Fibroblast of skin of abdomen (primary cell): ENCODE measurements at regions not wholly inside any gene's neighbourhood (a gene's known extent, or its start where the extent isn't known, plus 50 kb on each side); places are given as distances from the start of the nearest gene placed in this dataset.
"Not testable (repeated sequence)": the region's sequence is repeated elsewhere in the genome, so short reads cannot be mapped to it uniquely, and the experiment has no call there.

Experiments
- DNase-seq: peaks from one replicate; pipeline ENCODE4 v3.0.0-alpha.2; 2013

GRCh38 chr2:136319651-136320050, 201.7 kb upstream of the CXCR4 start:
- no peak for DNase-seq

- DNase-seq, result no peak
Measured at GRCh38 chr2:136319237-136319636, 201.3 kb upstream of the CXCR4 start.

GRCh38 chr2:136314240-136314639, 196.3 kb upstream of the CXCR4 start:
- no peak for DNase-seq

- not testable (repeated sequence) for DNase-seq
Measured at GRCh38 chr2:136312568-136312967, 194.6 kb upstream of the CXCR4 start.

GRCh38 chr2:136310797-136311603, 193.1 kb upstream of the CXCR4 start:
- DNase-seq, result no peak

- DNase-seq, result no peak
Measured at GRCh38 chr2:136310005-136310495, 192.1 kb upstream of the CXCR4 start.

- DNase-seq, result no peak
Measured at GRCh38 chr2:136308611-136309010, 190.7 kb upstream of the CXCR4 start.

- no peak for DNase-seq
Measured at GRCh38 chr2:136306836-136307235, 188.9 kb upstream of the CXCR4 start.

- DNase-seq, result no peak
Measured at GRCh38 chr2:136305517-136306192, 187.7 kb upstream of the CXCR4 start.

GRCh38 chr2:136301006-136301405, 183.1 kb upstream of the CXCR4 start:
- no peak for DNase-seq

GRCh38 chr2:136298631-136299030, 180.7 kb upstream of the CXCR4 start:
- DNase-seq, result no peak

- DNase-seq, result no peak
Measured at GRCh38 chr2:136297994-136298393, 180.0 kb upstream of the CXCR4 start.

- no peak for DNase-seq
Measured at GRCh38 chr2:136297312-136297711, 179.4 kb upstream of the CXCR4 start.

GRCh38 chr2:136295168-136295567, 177.2 kb upstream of the CXCR4 start:
- no peak for DNase-seq

- DNase-seq, result no peak
Measured at GRCh38 chr2:136291871-136292270, 173.9 kb upstream of the CXCR4 start.

- DNase-seq, result no peak
Measured at GRCh38 chr2:136290326-136290725, 172.4 kb upstream of the CXCR4 start.

GRCh38 chr2:136288249-136288648, 170.3 kb upstream of the CXCR4 start:
- no peak for DNase-seq

- DNase-seq, result no peak
Measured at GRCh38 chr2:136286423-136286822, 168.5 kb upstream of the CXCR4 start.

- DNase-seq, result no peak
Measured at GRCh38 chr2:136284226-136285119, 166.5 kb upstream of the CXCR4 start.

GRCh38 chr2:136282251-136282650, 164.3 kb upstream of the CXCR4 start:
- no peak for DNase-seq

GRCh38 chr2:136281281-136282114, 163.5 kb upstream of the CXCR4 start:
- no peak for DNase-seq

GRCh38 chr2:136266346-136266745, 148.4 kb upstream of the CXCR4 start:
- not testable (repeated sequence) for DNase-seq
